ENCODE measurements at regions not wholly inside any gene's neighbourhood (a gene's known extent, or its start where the extent isn't known, plus 50 kb on each side); places are given as distances from the start of the nearest gene placed in this dataset.

- H3K27ac ChIP-seq (ENCODE audit: low read depth, low read length), result no peak overlapping the region
- H3K36me3 ChIP-seq (ENCODE audit: control insufficient read depth in 1 of 2, insufficient read depth in 2 of 2, low read length in 2 of 2), result no peaks in the 10 kb centered on the region
- no peak overlapping the region for H2AK5ac ChIP-seq (ENCODE audit: low read length)
- H2AFZ ChIP-seq (ENCODE audit: insufficient read depth, low read length, poor library complexity), result no peak overlapping the region
- H3K4me3 ChIP-seq (ENCODE audit: low read depth, low read length), result no peak overlapping the region
- H3K79me1 ChIP-seq (ENCODE audit: low read length), result peaks cover 2% of the 10 kb centered on the region
- no peak overlapping the region for H3K23ac ChIP-seq (ENCODE audit: low read length)
- H2BK12ac ChIP-seq (ENCODE audit: low read length), result no peak overlapping the region
- H4K91ac ChIP-seq (ENCODE audit: low read depth, low read length), result no peak overlapping the region
- H3K9me3 ChIP-seq (ENCODE audit: insufficient read depth, low read depth, low read length), result peaks cover 2% of the 10 kb centered on the region
- no CpG with 5 or more reads among the region's 12 CpGs for WGBS (ENCODE audit: extremely low coverage, insufficient coverage, insufficient read length)
- H3K4ac ChIP-seq (ENCODE audit: low read depth, low read length), result no peak overlapping the region
- H3K14ac ChIP-seq (ENCODE audit: low read length), result no peak overlapping the region
- H3K27me3 ChIP-seq (ENCODE audit: insufficient read depth, low read length), result no peaks in the 10 kb centered on the region
- H2BK120ac ChIP-seq (ENCODE audit: insufficient read depth, low read length, poor library complexity), result no peak overlapping the region
- H4K12ac ChIP-seq (ENCODE audit: low read depth, low read length), result no peak overlapping the region
- H3K4me1 ChIP-seq (ENCODE audit: control insufficient read depth in 1 of 2, insufficient read depth in 2 of 2, low read length in 2 of 2), result peaks cover 4 to 7% of the 10 kb centered on the region in 2 experiments
- no peak overlapping the region for H4K8ac ChIP-seq (ENCODE audit: low read depth, low read length)
- H3K4me2 ChIP-seq (ENCODE audit: low read length), result no peak overlapping the region
- H3K79me2 ChIP-seq (ENCODE audit: control insufficient read depth, insufficient read depth, low read length, poor library complexity), result no peaks in the 10 kb centered on the region
- H2BK5ac ChIP-seq (ENCODE audit: low read depth, low read length, poor library complexity), result no peak overlapping the region
- DNase-seq, result peak in 1 of 2 donors; percentile 8
- no peak overlapping the region for H3K18ac ChIP-seq (ENCODE audit: low read length)
- no peak overlapping the region for H3K9ac ChIP-seq (ENCODE audit: low read length)
Measured at GRCh38 chr2:8440029-8440778, 241.7 kb upstream of the ID2 start.

DNA sequence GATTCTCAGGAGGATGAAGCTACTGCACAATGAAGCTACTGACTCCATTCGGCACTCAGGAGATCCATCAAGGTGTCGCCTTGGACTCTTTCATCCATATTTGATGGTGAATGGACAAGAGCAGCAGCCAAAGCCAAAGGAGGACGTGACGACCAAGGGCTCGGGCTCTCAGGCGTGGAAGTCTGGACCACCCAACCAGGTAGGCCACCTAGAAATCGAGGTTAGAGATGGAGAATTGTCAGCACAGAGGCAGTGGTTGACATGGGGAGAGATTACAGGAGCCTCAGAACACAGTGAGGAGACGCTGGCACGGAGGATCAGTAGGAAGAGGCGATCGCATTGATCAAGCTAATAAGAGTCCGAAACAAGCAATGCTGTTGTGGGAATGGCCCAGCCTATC lies 240.5 kb upstream of the ID2 start:
- no peaks in the 10 kb centered on the region for H3K79me2 ChIP-seq (ENCODE audit: control insufficient read depth, insufficient read depth, low read length, poor library complexity)
- no peak overlapping the region for H3K4me3 ChIP-seq (ENCODE audit: low read depth, low read length)
- H3K27ac ChIP-seq (ENCODE audit: low read depth, low read length), result no peak overlapping the region
- no peak overlapping the region for H3K14ac ChIP-seq (ENCODE audit: low read length)
- no CpG with 5 or more reads among the region's 12 CpGs for WGBS (ENCODE audit: extremely low coverage, insufficient coverage, insufficient read length)
- no peak overlapping the region for H3K4ac ChIP-seq (ENCODE audit: low read depth, low read length)
- no peak overlapping the region for H3K23ac ChIP-seq (ENCODE audit: low read length)
- peaks cover 2% of the 10 kb centered on the region for H3K9me3 ChIP-seq (ENCODE audit: insufficient read depth, low read depth, low read length)
- no peak overlapping the region for H4K8ac ChIP-seq (ENCODE audit: low read depth, low read length)
- H2BK5ac ChIP-seq (ENCODE audit: low read depth, low read length, poor library complexity), result no peak overlapping the region
- H3K36me3 ChIP-seq (ENCODE audit: control insufficient read depth in 1 of 2, insufficient read depth in 2 of 2, low read length in 2 of 2), result no peaks in the 10 kb centered on the region
- no peak overlapping the region for H3K4me2 ChIP-seq (ENCODE audit: low read length)
- no peak overlapping the region for H2BK12ac ChIP-seq (ENCODE audit: low read length)
- peaks cover 2% of the 10 kb centered on the region for H3K79me1 ChIP-seq (ENCODE audit: low read length)
- no peak overlapping the region for H2AK5ac ChIP-seq (ENCODE audit: low read length)
- no peak overlapping the region for H4K91ac ChIP-seq (ENCODE audit: low read depth, low read length)
- H2AFZ ChIP-seq (ENCODE audit: insufficient read depth, low read length, poor library complexity), result no peak overlapping the region
- no peak overlapping the region for H3K9ac ChIP-seq (ENCODE audit: low read length)
- H4K12ac ChIP-seq (ENCODE audit: low read depth, low read length), result no peak overlapping the region
- no peaks in the 10 kb centered on the region for H3K27me3 ChIP-seq (ENCODE audit: insufficient read depth, low read length)
- H3K18ac ChIP-seq (ENCODE audit: low read length), result no peak overlapping the region
- H2BK120ac ChIP-seq (ENCODE audit: insufficient read depth, low read length, poor library complexity), result no peak overlapping the region
- no peak for DNase-seq
- H3K4me1 ChIP-seq (ENCODE audit: control insufficient read depth in 1 of 2, insufficient read depth in 2 of 2, low read length in 2 of 2), result peaks cover 4 to 7% of the 10 kb centered on the region in 2 experiments

DNA sequence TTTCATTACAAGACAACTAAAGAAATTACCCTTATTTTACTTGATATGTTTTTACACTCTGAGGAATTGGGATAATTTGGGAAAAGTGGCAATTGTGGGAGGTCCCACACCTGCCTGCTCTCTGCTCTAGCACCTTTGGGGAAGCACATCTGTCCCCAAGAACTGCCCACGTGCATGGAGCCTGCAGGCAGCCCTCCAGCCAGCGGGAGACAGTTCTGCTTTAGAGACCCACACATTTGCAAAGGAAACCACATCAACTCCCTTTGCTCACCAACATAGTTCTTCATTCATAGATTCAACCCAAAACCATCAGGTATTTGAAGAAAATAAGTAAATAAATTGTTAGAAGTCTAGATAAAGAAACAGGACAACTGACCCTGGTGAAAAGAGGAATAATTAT lies 239.9 kb upstream of the ID2 start:
- Histone ChIP-seq H2BK5ac (ENCODE audit: low read depth, low read length, poor library complexity) (no peak overlapping the region), H3K79me1 (ENCODE audit: low read length) (peaks cover 2% of the 10 kb centered on the region), H3K18ac (ENCODE audit: low read length) (no peak overlapping the region), H3K4me1 (ENCODE audit: control insufficient read depth in 1 of 2, insufficient read depth in 2 of 2, low read length in 2 of 2) (peaks cover 4 to 7% of the 10 kb centered on the region in 2 experiments), H3K36me3 (ENCODE audit: control insufficient read depth in 1 of 2, insufficient read depth in 2 of 2, low read length in 2 of 2) (no peaks in the 10 kb centered on the region), H4K91ac (ENCODE audit: low read depth, low read length) (no peak overlapping the region), H3K4me3 (ENCODE audit: low read depth, low read length) (no peak overlapping the region), H3K4me2 (ENCODE audit: low read length) (no peak overlapping the region), H2AK5ac (ENCODE audit: low read length) (no peak overlapping the region), H4K12ac (ENCODE audit: low read depth, low read length) (no peak overlapping the region), H3K79me2 (ENCODE audit: control insufficient read depth, insufficient read depth, low read length, poor library complexity) (no peaks in the 10 kb centered on the region), H2AFZ (ENCODE audit: insufficient read depth, low read length, poor library complexity) (no peak overlapping the region), H3K9ac (ENCODE audit: low read length) (no peak overlapping the region), H3K14ac (ENCODE audit: low read length) (no peak overlapping the region), H3K4ac (ENCODE audit: low read depth, low read length) (no peak overlapping the region), H3K23ac (ENCODE audit: low read length) (no peak overlapping the region), H4K8ac (ENCODE audit: low read depth, low read length) (no peak overlapping the region), H3K9me3 (ENCODE audit: insufficient read depth, low read depth, low read length) (peaks cover 2% of the 10 kb centered on the region), H3K27me3 (ENCODE audit: insufficient read depth, low read length) (no peaks in the 10 kb centered on the region), H2BK120ac (ENCODE audit: insufficient read depth, low read length, poor library complexity) (no peak overlapping the region), H3K27ac (ENCODE audit: low read depth, low read length) (no peak overlapping the region), H2BK12ac (ENCODE audit: low read length) (no peak overlapping the region)
- no peak for DNase-seq
- no CpG with 5 or more reads among the region's 2 CpGs for WGBS (ENCODE audit: extremely low coverage, insufficient coverage, insufficient read length)

DNA sequence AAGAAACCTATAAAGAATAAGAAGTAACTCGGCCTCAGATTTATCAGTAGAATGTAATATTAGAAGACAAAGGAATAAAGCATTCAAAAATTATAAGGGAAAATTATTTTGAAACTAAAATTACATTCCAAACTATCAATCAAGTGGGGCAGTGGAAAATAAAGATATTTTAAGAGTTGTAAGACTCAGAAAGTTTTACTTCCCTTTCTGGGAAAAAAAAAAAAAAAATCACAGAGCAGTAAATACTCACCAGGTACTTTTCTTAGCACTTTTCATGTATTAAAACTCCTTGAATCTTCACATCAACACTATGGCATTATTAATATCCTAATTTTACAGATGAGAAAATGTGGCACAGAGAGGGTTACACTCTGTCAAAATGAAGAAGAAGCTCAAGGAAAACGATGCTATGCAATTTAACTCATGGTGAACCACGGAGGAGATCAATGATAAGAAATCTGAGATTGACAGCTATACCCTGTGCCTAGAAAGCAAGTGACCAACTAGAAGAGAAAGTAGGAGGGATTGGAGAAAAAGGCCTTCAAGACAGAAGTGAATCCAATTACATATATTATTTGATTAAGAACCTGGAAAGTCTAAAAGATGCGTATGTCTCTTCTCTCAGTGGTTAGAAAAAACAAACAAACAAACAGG lies 238.9 kb upstream of the ID2 start:
- Histone ChIP-seq H2BK12ac (ENCODE audit: low read length) (no peak overlapping the region), H3K4me1 (ENCODE audit: control insufficient read depth in 1 of 2, insufficient read depth in 2 of 2, low read length in 2 of 2) (peaks cover 4 to 7% of the 10 kb centered on the region in 2 experiments), H3K4me2 (ENCODE audit: low read length) (no peak overlapping the region), H3K4ac (ENCODE audit: low read depth, low read length) (no peak overlapping the region), H4K12ac (ENCODE audit: low read depth, low read length) (no peak overlapping the region), H2BK5ac (ENCODE audit: low read depth, low read length, poor library complexity) (no peak overlapping the region), H3K14ac (ENCODE audit: low read length) (no peak overlapping the region), H3K79me2 (ENCODE audit: control insufficient read depth, insufficient read depth, low read length, poor library complexity) (no peaks in the 10 kb centered on the region), H3K18ac (ENCODE audit: low read length) (no peak overlapping the region), H2AFZ (ENCODE audit: insufficient read depth, low read length, poor library complexity) (no peak overlapping the region), H2BK120ac (ENCODE audit: insufficient read depth, low read length, poor library complexity) (no peak overlapping the region), H3K79me1 (ENCODE audit: low read length) (peaks cover 2% of the 10 kb centered on the region), H3K23ac (ENCODE audit: low read length) (no peak overlapping the region), H4K91ac (ENCODE audit: low read depth, low read length) (no peak overlapping the region), H4K8ac (ENCODE audit: low read depth, low read length) (no peak overlapping the region), H3K9me3 (ENCODE audit: insufficient read depth, low read depth, low read length) (peaks cover 1% of the 10 kb centered on the region), H3K27ac (ENCODE audit: low read depth, low read length) (no peak overlapping the region), H2AK5ac (ENCODE audit: low read length) (no peak overlapping the region), H3K27me3 (ENCODE audit: insufficient read depth, low read length) (no peaks in the 10 kb centered on the region), H3K4me3 (ENCODE audit: low read depth, low read length) (no peak overlapping the region), H3K9ac (ENCODE audit: low read length) (no peak overlapping the region), H3K36me3 (ENCODE audit: control insufficient read depth in 1 of 2, insufficient read depth in 2 of 2, low read length in 2 of 2) (no peaks in the 10 kb centered on the region)
- no CpG with 5 or more reads among the region's 4 CpGs for WGBS (ENCODE audit: extremely low coverage, insufficient coverage, insufficient read length)
- no peak for DNase-seq

All from trophoblast cell (in vitro differentiated cells and primary cell).